ENCODE measurements at regions not wholly inside any gene's neighbourhood (a gene's known extent, or its start where the extent isn't known, plus 50 kb on each side); places are given as distances from the start of the nearest gene placed in this dataset.

GRCh38 chr2:107340955-107341354, 455.0 kb upstream of the ST6GAL2 start:
- TF ChIP-seq CTCF (IDR thresholded peaks at IDR 0.05) (no peak), POLR2A (IDR thresholded peaks at IDR 0.05) (no peak)
